ENCODE measurements at regions not wholly inside any gene's neighbourhood (a gene's known extent, or its start where the extent isn't known, plus 50 kb on each side); places are given as distances from the start of the nearest gene placed in this dataset.

DNA sequence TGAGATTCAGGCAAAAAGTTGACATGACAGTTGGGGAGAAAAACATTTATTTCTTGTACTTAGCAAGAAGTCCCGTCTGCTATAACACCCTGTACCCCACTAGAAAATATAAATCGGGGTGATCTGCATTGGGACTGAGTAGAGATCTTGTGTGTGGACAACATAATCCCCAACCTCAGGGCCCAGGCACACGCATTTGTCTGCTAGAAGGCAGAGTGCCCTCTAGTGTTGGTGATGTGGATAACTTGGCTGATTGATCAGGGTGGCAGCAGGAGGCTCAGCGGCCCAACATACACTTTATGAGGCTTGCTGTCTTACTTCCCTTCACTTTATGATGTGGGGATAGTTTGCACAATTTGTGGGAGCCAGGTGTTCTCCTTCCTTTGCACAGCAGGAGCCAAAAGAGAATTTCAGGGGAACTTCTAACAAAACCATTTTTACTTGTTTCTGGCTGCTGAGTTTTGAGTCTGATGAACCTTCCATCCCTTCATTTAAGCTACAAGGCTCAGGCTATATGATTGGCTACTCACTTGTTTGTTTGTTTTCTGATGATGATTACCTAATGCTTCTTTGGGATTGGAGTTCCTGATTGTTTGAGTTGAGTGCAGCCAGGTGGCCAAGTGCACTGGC, 263.2 kb downstream of the DMAC1 start:
- peak; percentile 39 for DNase-seq

DNA sequence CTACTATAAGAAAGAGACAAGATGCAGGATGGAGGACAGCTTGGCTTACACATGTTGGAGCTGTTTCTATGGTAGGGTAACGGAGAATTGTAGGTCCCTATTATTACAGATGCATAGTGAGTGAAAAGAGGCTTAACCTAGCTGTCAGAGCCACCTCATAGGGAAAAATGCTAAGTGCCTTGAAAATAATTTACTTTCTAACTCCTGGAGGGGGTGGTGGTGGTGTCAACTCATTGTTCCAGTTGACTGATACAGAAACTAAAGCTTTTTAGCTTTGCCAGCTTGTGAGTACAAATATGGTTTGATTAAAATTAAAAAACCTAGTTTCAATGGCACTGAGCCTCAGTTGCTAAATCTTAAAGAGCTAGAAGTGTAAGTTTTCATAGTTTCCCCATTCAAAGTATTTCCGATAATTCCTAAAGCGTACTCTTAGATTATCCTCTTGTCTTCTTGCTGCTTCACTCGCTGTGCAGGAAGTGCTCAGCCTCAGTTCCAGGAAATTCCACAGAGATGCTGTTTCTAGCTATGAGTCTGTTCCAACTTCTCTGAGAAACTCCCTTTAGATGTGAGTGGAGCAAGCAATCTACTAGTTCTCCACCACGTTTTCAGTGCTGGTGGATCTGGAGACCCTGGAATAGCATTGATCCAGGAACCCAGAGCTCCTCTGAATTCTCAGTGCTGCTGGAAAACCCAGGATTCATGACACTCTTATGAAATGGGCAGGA, 265.2 kb downstream of the DMAC1 start:
- no peak for DNase-seq

DNA sequence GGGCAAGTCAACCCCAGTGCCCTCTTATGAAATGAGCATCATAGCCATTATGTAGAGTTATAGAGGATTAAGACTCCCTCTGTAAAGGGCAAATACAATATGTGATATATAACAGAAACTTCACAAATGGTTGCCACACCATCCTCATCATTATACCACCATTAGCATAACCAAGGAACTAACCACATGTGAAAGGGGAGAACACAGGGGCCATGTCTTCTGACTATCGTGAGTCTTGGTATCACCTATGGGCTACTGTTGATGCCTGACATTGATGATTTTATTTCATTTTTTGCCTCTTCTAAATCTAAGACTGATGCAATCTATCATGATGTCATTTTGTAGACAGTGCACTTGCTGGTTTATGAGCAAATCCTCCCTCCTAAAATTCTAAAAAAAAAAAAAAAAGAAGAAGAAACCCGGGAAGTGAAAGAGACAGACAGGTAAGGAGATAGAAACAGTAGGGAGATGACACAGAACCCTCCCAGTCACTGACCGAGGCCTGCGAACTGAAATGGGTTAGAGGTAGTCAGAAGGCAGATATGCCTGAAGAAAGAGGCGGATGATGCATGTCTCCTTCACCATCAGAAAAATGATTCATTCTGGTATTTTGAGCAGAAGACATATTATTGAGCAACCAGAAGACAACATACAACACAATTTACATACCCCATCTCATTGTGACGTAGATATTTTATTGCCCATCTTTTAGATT, 266.0 kb downstream of the DMAC1 start:
- no peak for DNase-seq

GRCh38 chr9:7523426-7524043, 276.0 kb downstream of the DMAC1 start:
- DNase-seq = no peak

- DNase-seq = no peak
These were observed 279.2 kb downstream of the DMAC1 start for GRCh38 chr9:7520396-7520795.

- DNase-seq = no peak
These were observed 283.2 kb downstream of the DMAC1 start for GRCh38 chr9:7516376-7516775.

- DNase-seq = no peak
These were observed 289.4 kb downstream of the DMAC1 start for GRCh38 chr9:7510199-7510598.

DNA sequence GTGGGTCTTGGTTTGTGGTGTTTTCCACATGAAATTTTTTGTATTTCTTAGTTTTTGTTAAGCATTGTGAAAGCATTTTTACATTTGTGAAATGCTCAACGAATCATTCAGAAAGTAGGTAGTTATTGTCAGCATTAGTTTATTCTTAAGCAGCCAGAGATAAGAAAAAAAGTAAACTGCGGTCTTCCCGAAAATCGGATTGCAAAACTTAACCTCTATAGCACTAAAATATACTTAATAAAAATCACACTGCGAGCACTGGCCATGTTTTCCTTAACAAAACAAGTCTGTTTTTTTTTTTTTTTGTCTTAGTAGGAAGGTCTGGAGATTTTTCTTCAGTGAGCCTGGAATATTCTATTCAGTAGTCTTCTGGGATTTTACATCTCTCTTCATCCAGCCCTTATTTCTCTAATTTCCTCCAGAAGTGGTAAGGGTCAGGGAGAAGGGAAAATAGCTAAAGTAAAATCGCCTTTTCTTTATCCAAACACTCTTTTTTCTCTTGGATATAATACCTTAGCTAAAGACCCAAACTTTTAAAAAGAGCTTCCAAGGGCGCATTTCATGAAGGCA, 289.9 kb downstream of the DMAC1 start:
- no peak for DNase-seq

- no peak for DNase-seq
These were observed 291.1 kb downstream of the DMAC1 start for GRCh38 chr9:7508516-7508915.

DNA sequence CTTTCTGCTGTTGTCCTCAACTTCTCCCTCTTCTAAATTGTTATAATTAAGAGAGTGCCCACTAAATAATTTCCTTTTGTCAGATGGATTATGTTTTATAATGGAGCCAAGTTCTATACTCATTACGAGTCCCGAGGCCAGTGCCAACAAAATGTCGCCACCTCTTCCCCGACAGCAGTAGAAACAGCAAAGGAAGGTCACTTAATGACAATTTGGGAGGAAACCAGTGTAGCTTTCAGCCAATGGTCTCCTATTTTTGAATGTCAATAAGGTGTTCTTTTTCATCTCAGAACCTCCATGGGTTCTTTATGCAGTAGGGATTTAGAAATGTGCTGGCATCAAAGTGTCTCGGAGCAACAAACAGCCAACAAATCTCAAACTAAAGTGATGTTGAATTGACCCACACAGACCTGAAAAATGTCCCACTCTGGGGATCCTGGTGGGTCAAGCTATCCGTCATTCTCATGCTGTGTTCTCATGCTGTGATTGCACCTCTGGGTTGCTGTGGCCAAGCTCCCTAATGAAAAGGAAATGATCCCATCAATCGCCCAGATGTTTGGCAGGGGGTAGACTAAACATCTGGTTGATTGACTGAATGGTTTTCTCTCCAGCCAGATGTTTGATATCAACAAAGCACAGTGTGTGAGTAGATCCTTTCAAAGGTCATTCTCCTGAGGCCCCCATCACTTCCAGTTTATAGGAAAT, 291.9 kb downstream of the DMAC1 start:
- DNase-seq = no peak

- no peak for DNase-seq
These were observed 292.6 kb downstream of the DMAC1 start for GRCh38 chr9:7507026-7507425.

GRCh38 chr9:7500521-7500920, 299.1 kb downstream of the DMAC1 start:
- peak; percentile 29 for DNase-seq

DNA sequence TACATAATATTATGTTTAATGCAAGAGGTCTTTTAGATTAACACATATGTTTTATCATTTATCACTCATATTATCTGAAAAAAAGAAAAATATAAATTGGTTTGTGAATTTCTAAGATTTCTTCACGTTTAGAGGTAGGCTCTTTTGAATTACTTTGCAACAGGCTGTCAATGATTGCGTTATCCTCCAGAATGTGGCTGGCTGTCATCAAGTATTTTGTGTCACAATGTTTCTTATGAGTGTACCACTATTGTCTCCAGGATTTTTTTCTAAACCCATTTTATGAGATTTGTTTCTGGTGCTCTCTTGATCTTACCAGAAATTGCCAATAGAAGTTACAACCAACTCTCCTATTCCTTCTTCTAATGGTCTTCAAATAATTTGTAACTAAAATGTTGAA, 307.9 kb downstream of the DMAC1 start:
- no peak for DNase-seq

DNA sequence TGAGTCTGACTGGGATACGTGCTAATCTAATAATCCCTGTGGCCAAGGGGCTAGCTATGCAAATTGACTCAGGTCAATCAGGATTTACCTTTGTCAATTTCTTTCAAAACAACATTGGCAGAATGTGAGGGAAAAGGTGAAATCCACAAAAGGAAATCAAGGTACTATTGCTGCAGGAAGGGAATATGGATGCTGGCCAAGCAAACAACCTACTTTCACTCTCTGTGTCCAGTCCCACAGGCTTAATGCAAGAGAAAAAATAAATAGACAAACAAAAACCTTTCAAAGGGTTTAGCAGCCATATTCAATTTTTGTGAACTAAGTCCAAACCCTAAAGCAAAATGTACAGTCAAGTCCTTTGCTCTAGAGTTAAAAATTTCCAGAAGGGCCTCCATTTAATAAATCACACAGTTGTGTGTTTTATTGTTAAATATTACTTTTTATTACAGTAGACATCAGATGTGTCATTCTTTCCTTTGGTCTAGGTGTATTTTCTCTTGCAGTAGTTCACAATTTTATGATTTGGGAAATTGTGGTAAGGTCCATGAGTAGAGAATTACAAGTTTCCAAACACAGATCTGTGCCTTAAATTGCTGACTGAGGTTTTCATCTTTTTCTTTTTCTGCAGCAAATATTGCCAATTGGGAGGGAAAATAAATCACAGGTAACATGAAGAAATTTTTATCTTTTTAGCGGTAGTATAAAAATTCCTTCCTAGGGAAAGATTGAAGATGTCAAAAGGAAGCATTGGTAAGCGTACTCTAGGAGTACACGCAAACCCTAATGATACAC, 309.1 kb downstream of the DMAC1 start:
- DNase-seq = no peak

- DNase-seq = peak; percentile 71
These were observed 310.5 kb downstream of the DMAC1 start for GRCh38 chr9:7489036-7489435.

DNA sequence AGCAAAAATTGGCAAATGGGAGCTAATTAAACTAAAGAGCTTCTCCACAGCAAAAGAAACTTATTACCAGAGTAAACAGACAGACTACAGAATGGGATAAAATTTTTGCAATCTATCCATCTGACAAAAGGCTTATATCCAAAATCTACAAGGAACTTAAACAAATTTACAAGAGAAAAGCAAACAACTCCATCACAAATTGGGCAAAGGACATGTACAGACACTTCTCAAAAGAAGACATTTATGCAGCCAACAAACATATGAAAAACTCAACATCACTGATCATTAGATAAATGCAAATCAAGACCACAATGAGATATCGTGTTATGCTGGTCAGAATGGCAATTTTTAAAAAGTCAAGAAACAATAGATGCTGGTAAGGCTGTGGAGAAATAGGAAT, 315.6 kb downstream of the DMAC1 start:
- peak; percentile 74 for DNase-seq

GRCh38 chr9:7481570-7481969, 318.0 kb downstream of the DMAC1 start:
- no peak for DNase-seq

DNA sequence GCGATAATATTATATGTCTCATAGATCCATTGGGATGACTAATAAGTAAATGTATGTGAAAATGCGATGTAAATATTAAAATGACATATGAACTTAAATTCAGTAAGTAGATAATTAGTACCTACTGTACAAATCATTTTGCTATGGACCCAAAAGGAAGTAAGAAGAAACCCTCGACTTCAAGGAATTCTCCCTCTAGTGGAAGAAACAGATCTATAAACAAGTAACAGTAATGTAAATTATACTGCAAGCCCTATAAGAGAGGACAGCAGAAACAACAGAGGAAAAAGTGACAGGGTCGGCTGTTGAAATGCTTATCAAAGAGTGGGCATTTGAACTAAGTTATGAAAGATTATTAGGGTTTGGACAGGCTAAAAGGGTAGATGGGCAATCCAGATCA, 320.3 kb downstream of the DMAC1 start:
- DNase-seq = no peak

DNA sequence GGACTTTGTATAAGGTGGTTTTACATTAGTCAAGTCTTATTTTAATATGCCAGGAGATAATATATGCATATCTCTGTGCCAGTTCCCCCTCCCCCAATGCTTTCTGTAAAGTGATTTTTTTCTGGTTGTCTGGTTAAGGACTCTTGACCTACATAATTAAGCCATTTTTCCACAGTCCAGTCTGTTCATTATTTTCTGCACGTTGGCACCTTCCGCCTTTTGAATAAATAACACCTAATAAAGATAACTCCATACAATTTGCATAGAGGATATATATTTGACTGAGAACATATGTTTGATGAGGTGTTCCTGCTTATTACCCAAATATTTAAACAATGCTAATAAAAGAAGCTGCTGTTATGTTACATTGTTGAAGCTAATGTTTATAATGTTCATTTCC, 320.9 kb downstream of the DMAC1 start:
- no peak for DNase-seq

- DNase-seq = no peak
These were observed 332.4 kb downstream of the DMAC1 start for GRCh38 chr9:7467186-7467585.

- DNase-seq = no peak
These were observed 337.8 kb downstream of the DMAC1 start for GRCh38 chr9:7461791-7462190.

Measured in NCI-H1105 treated with DMSO at 0.1 percent for 48 hours (cell line).